ENCODE measurements at regions not wholly inside any gene's neighbourhood (a gene's known extent, or its start where the extent isn't known, plus 50 kb on each side); places are given as distances from the start of the nearest gene placed in this dataset.

- no TSS peak for BruUV-seq (replicated peaks)
- Histone ChIP-seq H3K27me3 (ENCODE audit: control insufficient read depth in 2 of 2, insufficient read depth in 2 of 2, low read length in 2 of 2) (no peaks in the 10 kb centered on the region), H3K79me2 (ENCODE audit: control insufficient read depth, insufficient read depth, low read length) (peaks cover 14% of the 10 kb centered on the region; the same call in 2 of the 3 replicates), H3K4me2 (ENCODE audit: insufficient read depth, low read length) (no peak overlapping the region), H2AFZ (ENCODE audit: low read depth, low read length) (0 out of 2 replicates have a peak overlapping the region, but pooled peaks have one; percentile 22), H3K9ac (ENCODE audit: insufficient read depth in 1 of 2, low read depth in 2 of 2, low read length in 2 of 2) (no peak overlapping the region), H3K4me1 (replicated peaks in 1 of 2; ENCODE audit: control insufficient read depth in 2 of 2, insufficient read depth in 2 of 2, low read length in 2 of 2) (peaks cover 10 to 60% of the 10 kb centered on the region in 2 experiments), H3K4me3 (no peak overlapping the region), H3K36me3 (ENCODE audit: control insufficient read depth, insufficient read depth, low read length) (peaks cover 9% of the 10 kb centered on the region; the same call in 2 of the 3 replicates), H3K27ac (ENCODE audit: extremely low read depth, low read depth, low read length) (no peak overlapping the region; the same call in 2 of the 3 replicates), H3K9me1 (ENCODE audit: control insufficient read depth, insufficient read depth, low read length) (no peaks in the 10 kb centered on the region), H4K20me1 (replicated peaks; ENCODE audit: control insufficient read depth, insufficient read depth, low read length) (no peaks in the 10 kb centered on the region), H3K9me3 (replicated peaks; ENCODE audit: control insufficient read depth, insufficient read depth, low read depth, low read length) (0 out of 2 replicates have a peak, but pooled peaks cover 2% of the 10 kb centered on the region)
- WGBS (ENCODE audit: insufficient coverage, low coverage, missing lambda C conversion rate) = 81% methylated on average over 4 of the region's 4 CpGs
- FAIRE-seq = no peak
- intact Hi-C loops (cut with micrococcal nuclease) (loop anchor here (5.0 kb wide), 1 partner anchor 90 kb away; no protein-coding TSS in a partner anchor), in situ Hi-C loops (cut with MboI) (no loop called here)
- no peak for ATAC-seq
- CTCF ChIA-PET (ENCODE audit: low intra/inter-chr PET ratio) = no interaction called here
- POLR2A ChIA-PET = interaction anchor here (0.6 to 2.6 kb wide), 4 partner anchors 10 to 110 kb away, joined by 3 to 13 read pairs (median 3); no protein-coding TSS in a partner anchor
- no peak for DNase-seq (ENCODE audit: extremely low read depth in 1 of 4, low spot score in 3 of 4)
- TF ChIP-seq NFRKB (IDR thresholded peaks at IDR 0.05; ENCODE audit: low read depth) (no peak), CBX2 (IDR thresholded peaks at IDR 0.05; ENCODE audit: insufficient read depth, low read length, poor library complexity, severe bottlenecking) (no peak), TAF1 (IDR thresholded peaks at IDR 0.05; ENCODE audit: control insufficient read depth, extremely low read depth, insufficient read depth, low read length, severe bottlenecking) (no peak), MAFG (tag; conservative IDR thresholded peaks at IDR 0.05) (peak; percentile 87), ZNF766 (CRISPR knock-in tag; conservative IDR thresholded peaks at IDR 0.05) (no peak), NFATC3 (IDR thresholded peaks at IDR 0.05) (no peak), SMARCC2 (IDR thresholded peaks at IDR 0.05; ENCODE audit: low read depth) (no peak), ZNF232 (CRISPR knock-in tag; IDR thresholded peaks at IDR 0.05) (no peak), TFAM (CRISPR knock-in tag; conservative IDR thresholded peaks at IDR 0.05) (no peak), NR1H2 (CRISPR knock-in tag; IDR thresholded peaks at IDR 0.05) (no peak), CBX5 (IDR thresholded peaks at IDR 0.05; ENCODE audit: borderline replicate concordance, low read depth) (no peak), ZNF316 (IDR thresholded peaks at IDR 0.05) (peak; percentile 96), ZNF668 (CRISPR knock-in tag; IDR thresholded peaks at IDR 0.05) (no peak), TEAD4 (IDR thresholded peaks at IDR 0.05; ENCODE audit: low read length) (no peak), TEAD4 (CRISPR knock-in tag; IDR thresholded peaks at IDR 0.05; ENCODE audit: borderline replicate concordance) (no peak), ZNF263 (CRISPR knock-in tag; IDR thresholded peaks at IDR 0.05; ENCODE audit: borderline replicate concordance) (no peak), RFX1 (IDR thresholded peaks at IDR 0.05) (no peak), MAFF (IDR thresholded peaks at IDR 0.05; ENCODE audit: low read length) (peak; percentile 81), ZBTB12 (CRISPR knock-in tag; IDR thresholded peaks at IDR 0.05) (no peak), ZHX1 (conservative IDR thresholded peaks at IDR 0.05; ENCODE audit: low read length) (no peak), MAZ (CRISPR knock-in tag; conservative IDR thresholded peaks at IDR 0.05 in 1 of 2, IDR thresholded peaks at IDR 0.05 in 1 of 2) (no peak), CAMTA2 (CRISPR knock-in tag; conservative IDR thresholded peaks at IDR 0.05) (no peak)
These were observed 53.1 kb upstream of the ST8SIA6 start for GRCh38 chr10:17507538-17507937.

All from K562 (cell line).